Hematopoietic multipotent progenitor cell treated with erythropoietin and hydrocortisone succinate and interleukin-3 and kit ligand, for 4 days (in vitro differentiated cells): ENCODE measurements at regions not wholly inside any gene's neighbourhood (a gene's known extent, or its start where the extent isn't known, plus 50 kb on each side); places are given as distances from the start of the nearest gene placed in this dataset.
"Not testable (repeated sequence)": the region's sequence is repeated elsewhere in the genome, so short reads cannot be mapped to it uniquely, and the experiment has no call there.

Experiments
- DNase-seq: peaks from one replicate; pipeline ENCODE4 v3.0.0-alpha.2; 2015

DNA sequence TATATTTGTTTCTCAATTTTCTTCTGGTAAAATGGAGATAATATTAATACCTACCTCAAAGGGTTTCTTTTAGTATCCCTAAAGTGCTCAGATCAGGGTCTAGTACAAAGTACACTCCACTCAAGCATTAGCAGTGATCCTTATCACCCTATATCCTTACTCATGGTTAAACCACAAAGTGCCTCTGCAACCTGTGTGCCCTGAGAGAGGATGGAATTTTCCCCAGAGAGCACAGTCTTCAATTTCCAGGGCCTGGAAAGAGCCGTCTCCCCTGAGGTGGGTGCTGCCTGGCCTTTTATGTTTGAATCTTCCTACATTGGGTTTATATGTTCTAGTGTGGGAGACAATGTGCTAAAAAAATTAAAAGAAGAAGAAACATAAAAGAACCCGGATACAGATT, 183.1 kb upstream of the FBXO33 start:
- DNase-seq: no peak

- DNase-seq: no peak
Observed at GRCh38 chr14:39614297-39614923, 182.2 kb upstream of the FBXO33 start.

DNA sequence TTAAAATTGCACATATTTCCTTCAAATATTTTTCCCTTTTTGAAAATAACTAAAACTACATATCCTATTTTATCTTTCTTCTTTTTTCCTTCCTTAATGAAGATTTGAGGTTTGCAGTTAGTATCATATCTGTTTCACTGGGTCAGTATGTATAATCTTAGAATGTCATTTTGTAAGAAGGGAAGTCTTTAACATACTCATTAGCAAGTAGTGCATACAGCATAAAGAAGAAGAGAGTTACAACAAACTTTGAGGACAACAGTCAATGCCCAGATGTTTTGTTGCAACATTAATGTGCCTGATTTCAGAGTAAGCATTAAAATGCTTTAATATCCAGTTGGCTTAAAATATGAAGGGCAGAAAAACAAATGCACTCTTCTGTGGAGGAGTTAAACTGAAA, 176.9 kb upstream of the FBXO33 start:
- no peak for DNase-seq

DNA sequence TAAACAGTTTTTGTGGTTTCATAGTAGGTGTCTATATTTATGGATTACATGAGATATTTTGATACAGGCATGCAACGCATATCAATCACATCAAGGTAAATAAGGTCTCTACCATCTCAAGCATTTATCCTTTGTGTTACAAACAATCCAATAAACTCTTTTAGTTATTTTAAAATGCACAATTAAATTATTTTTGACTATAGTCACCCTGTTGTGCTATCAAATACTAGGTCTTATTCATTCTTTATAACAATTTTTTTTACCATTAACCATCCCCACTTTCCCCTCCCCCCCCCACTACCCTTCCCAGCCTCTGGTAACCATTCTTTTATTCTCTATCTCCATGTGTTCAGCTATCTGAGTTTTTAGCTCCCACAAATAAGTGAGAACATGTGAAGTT, 175.7 kb upstream of the FBXO33 start:
- no peak for DNase-seq

- no peak for DNase-seq
Observed at GRCh38 chr14:39603942-39604341, 171.7 kb upstream of the FBXO33 start.

DNA sequence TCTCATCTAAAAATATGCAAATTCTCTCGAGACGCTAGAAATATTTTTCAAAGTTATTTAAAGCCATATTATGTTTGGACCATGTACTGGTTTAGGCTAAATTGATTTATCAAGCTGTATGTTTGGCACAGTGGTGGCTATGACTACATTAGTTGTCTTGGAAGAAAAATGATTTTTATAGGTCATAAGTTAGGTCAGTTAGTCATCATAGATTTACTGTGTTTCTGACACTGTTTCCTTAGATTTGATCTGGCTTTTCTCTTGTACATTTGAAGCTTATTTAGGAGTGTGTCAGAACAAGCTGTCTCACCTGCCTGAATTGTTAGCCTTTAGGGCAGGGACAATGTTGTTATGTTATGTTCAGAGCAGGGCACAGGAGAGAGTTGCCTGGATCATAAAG, 161.1 kb upstream of the FBXO33 start:
- no peak for DNase-seq

DNA sequence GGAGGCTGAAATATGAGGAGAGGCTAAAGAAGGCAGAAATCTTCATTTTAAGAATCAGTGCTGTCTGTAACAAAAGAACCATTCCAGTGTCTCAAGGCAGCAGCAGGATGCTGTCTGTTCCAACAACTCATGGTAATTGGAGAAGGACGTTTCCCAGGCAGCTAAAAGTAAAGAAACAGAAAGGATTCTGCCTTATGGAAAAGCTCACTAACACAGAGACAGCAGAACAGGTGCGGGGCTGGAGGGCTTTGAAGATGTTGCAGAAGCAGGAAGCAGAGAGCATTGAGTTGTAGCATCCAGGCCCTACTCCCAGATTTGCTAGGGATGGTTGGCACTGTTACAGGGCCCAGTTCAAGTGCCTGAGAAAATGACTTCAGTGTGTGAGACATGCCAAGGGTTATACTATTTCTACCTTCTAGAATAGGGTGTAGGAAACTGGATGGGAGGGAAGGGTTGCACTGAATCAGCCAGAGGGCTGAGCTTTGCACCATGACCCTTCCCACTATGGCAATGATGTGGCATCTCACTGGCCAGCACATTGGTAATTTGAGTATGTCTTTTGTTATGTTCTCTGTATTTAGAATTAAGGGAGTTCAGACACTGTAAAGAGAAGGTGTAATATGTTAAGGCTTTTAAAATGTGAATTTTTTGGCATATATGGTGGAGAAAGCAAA, 160.0 kb upstream of the FBXO33 start:
- DNase-seq: no peak

- DNase-seq: not testable (repeated sequence)
Observed at GRCh38 chr14:39589882-39590281, 157.6 kb upstream of the FBXO33 start.

DNA sequence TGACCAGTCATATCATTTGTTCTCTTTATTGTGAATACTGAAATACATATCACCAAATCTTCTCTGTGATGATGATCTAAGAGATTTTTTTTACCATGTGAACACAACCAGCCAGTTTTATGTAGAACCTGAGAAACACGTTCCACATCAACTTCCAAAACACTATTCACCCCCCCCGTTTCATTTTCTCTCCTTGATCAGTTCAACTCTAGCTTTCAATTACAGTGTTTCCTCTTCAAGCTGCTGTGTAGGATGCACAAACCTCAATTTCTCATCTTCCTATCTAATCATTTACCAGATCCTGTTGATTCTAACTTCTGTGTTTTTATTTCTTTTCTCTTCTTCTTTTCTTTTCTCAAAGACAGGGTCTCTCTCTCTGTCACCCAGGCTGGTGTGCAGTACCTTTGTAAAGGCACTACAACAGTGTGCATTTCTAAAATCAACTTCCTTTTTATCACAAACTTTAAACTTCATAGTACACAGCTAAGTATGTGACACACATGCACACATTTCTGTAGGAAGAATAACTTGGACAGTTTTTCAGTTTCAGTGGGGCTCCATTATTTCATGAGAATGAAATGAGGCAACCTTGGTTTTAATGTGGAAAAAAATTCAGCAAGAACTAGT, 149.9 kb upstream of the FBXO33 start:
- no peak for DNase-seq

GRCh38 chr14:39581474-39581873, 149.2 kb upstream of the FBXO33 start:
- peak; percentile 3 for DNase-seq

DNA sequence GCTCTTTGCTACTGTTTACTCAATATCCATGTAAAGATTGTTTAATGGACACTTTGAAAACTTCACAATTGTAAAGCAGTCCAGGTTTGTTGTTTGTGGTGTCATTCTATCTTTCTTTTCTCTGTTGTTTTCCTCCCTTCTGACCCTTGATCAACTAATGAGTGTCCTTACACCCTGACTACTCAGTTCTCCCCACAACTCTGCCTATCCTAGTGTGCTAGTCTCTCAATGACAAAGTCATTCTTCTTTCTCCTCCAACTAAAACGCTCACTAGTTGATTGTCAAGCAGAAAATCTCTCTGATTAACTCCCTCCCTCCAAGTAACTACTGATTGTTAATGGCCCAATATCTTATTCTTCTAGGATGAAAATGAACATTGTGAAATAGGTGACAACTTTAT, 148.5 kb upstream of the FBXO33 start:
- no peak for DNase-seq

- no peak for DNase-seq
Observed at GRCh38 chr14:39576736-39577135, 144.5 kb upstream of the FBXO33 start.

DNA sequence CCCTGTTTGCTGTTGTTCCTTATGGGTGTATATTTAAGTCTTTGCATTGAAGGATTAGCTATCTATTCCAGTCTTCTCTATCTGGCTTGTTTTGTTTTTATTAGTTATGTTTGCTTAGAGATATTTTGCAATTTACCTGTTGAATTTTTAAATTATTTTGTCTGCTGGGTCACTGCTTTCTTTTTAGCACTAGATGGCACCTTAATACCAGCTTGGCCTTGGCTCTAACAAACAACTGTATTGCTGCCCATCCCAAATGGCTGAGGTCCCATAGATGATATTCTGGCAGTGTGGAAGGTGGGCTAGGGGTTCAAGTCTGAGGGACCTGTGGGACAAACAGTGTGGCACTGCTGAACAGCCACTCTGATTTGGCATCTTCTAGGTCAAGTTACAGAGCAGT, 144.0 kb upstream of the FBXO33 start:
- no peak for DNase-seq

DNA sequence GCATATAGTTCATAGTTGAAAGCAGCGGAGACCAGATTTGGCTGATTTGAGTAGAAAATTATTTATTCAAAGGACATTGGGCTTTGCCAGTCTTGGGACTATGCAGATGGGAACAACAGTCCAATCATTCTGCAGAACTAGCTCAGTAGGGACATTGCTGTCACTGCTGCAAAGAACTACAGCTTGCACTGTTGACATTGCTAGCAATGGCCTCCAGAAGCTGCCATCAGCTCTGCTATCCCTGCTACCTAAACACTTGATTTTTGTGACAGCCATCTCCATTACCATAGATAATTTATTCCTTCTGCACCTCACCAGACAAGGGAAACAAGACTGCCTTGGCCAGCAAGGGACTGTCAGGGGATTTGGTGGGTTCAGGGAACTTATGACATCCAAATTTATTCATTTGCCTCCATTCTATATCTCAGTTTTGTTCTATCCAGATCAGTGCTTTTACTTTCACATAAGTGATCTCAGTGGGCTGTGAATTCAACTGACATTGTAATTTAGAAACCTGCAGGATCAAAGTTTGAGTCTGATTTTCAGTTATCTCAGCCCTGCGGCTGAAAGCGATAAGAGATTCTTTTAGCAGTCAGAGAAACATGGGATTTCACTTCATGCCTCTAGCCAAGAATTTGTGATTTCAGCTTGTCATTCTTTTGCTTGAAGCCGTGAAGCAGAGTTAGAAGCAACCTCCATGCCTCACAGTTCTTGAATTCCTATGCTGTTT, 136.7 kb upstream of the FBXO33 start:
- DNase-seq: no peak

DNA sequence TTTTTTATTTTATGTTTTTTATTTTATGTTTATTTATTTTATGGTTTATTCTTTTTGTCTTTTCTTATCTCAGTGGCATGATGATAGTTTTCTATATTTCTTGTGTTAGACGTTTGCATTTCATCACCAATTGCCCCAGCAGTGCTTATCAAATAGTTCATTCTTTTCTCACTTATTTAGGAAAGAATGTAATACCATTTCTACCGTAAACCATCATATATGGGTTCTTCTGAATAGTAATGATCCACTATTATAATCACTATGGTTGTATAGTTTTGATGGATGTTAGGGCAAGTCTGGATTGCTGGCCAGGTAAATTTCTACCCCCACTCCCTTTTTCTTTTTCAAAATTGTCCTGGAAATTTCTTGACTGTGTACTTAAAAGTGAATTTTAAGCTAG, 134.6 kb upstream of the FBXO33 start:
- DNase-seq: no peak

- DNase-seq: no peak
Observed at GRCh38 chr14:39563361-39563760, 131.1 kb upstream of the FBXO33 start.

DNA sequence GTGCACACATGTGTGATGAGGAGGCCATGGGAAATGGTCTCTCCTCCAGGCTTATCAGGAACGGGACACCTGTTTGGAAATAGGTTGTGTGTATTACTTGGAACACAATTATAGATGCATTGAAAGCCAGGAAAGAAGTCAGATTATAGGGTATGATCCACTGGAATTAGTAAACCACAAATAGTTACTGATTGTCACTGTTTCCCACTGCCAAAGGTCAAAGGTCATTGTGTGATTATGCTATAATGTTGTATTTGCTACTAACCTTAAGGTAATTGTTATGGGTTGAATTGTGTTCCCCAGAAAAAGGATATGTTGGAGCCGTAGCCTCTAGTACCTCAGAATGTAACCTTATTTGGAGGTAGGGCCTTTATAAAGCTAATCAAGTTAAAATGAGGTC, 129.9 kb upstream of the FBXO33 start:
- DNase-seq: no peak

DNA sequence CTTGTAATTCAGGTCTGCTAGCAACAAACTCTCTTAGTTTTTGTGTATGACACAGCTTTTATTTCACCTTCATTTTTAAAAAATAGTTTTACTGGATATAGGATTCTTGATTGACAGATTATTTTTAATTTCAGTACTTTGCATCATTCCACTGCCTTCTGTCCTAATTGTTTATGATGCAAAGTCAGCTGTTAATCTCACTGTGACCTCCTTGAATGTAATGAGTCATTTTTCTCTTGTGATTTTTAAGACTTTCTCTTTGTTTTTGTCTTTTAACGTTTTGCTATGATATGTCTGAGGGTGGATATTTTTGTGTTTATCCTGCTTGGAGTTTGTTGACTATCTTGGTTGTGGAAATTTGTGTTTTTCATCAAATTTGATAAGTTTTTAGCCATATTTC, 126.3 kb upstream of the FBXO33 start:
- no peak for DNase-seq

GRCh38 chr14:39555749-39556148, 123.5 kb upstream of the FBXO33 start:
- DNase-seq: no peak

- DNase-seq: no peak
Observed at GRCh38 chr14:39554576-39554975, 122.3 kb upstream of the FBXO33 start.

DNA sequence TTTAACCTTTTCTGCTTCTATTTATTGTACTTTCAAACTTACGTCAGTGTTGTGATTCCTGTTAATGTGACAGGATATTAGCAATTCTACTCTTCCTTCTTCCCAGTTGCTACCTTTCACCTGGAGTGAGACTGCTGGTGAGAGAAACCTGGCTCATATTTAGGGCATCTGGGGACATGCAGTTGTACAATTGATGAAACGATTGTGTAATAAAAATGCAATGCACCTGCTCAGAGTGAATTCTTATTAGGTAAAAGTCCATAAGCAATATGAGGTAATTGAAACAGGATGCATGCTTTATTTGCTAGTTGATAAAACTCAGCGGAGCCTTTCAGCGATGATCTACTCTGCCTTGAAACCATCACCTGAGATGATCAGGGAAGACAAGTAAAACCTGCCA, 116.1 kb upstream of the FBXO33 start:
- DNase-seq: no peak

DNA sequence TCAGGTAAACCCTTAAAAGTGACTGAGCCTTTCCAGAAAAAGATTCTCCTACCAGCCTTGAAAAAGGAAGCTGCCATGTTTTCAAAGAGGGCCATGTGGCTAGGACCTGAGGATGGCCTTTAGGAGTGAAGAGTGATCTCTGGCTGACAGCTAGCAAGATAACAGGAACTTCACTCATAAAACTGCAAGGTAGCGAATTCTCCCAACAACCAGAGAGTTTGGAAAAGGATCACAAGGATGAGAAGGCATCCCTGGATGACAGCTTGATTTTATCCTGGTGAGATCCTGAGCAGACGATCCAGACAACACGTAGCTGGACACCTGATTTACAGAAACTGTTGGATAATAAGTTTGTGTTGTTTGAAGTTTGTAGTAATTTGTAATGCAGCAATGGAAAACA, 115.6 kb upstream of the FBXO33 start:
- no peak for DNase-seq

DNA sequence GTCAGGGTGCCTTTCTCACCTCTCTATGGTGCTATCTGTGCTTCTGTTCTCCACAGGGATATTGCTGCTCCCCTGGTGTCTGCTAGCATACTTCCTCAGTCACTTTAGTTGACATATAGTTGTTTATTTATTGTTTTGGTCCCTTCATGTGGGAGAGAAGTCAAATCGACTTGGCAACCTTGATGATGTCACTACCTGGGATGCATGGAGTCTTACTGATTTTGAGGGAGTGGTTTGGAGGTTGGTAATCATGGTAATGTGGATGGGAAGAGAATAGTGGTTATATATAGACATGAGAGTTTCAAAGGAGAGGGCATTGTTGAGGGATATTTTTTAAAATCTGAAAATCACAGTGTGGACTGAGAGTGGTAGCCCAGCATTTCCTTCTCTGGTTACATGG, 73.6 kb upstream of the FBXO33 start:
- no peak for DNase-seq

DNA sequence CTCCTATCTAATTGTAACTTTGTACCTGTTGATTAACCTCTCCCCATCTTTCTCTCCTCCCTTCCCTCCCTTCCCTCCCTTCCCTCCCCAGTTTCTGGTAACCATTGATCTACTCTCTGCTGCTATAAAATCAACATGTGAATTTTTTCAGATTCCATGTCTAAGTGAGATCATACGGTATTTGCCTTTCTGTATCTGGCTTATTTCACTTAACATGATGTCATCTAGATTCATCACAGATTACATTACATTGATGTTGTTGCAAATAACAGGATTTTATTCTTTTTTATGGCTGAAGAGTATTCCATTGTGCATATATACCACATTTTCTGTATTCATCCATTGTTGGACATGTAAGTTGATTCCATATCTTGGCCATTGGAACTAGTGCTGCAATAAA, 68.0 kb upstream of the FBXO33 start:
- DNase-seq: no peak
